ENCODE measurements at regions not wholly inside any gene's neighbourhood (a gene's known extent, or its start where the extent isn't known, plus 50 kb on each side); places are given as distances from the start of the nearest gene placed in this dataset.
A peak's percentile ranks its signal among the peaks of the same experiment; 100 is the strongest.

DNA sequence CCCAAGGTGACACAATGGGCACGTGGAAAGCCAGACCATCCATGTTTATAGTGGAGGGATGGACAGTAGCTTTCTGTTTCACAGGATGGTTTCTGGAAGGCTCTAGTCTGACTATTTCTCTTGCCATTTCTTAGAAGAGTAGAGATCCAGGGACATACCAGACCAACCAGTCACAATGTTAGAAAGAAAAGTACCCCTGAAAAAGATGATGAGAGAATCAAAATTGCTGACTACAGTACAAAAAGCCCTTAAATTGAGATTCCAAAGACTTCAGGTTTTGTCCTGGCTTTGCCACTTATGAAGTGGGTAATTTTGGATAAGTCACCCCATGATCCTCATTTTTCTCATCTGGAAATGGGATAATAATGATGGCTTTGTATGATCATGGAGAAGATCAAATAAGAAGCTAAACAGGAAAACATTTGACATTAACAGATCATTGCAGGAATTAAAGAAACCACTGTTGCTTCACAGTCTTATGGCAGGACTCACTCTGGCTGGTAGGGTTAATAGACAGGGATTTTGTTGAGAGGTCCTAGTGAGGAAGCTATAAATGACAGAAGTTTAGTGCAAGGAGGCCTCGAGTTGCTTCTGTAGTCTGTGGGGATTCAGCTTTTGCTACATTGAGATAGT lies 386.0 kb downstream of the IRS1 start:
- ChIA-PET POLR2A (interaction anchor here (1.6 kb wide), 1 partner anchor 14 kb away, joined by 3 read pairs; no protein-coding TSS in a partner anchor), CTCF (ENCODE audit: low intra/inter-chr PET ratio, low total read pairs) (no interaction called here)
- no peak overlapping the region for H3K9ac ChIP-seq (ENCODE audit: insufficient read depth, low read depth, low read length)
- intact Hi-C loops (cut with micrococcal nuclease; ENCODE audit: unreplicated experiment) (no loop called here), in situ Hi-C loops (cut with HindIII; ENCODE audit: extremely low pct_ligation_motif_present, low pct_unique_long_range_greater_than_20kb) (no loop called here)
- no peak for ATAC-seq
- H3K4me2 ChIP-seq (ENCODE audit: low read depth, low read length), result no peak overlapping the region
- H3K4me1 ChIP-seq (ENCODE audit: insufficient read depth, low read length), result peaks cover 22% of the 10 kb centered on the region
- H3K27me3 ChIP-seq (ENCODE audit: control insufficient read depth in 1 of 2, insufficient read depth in 2 of 2, low read length in 2 of 2), result no peaks in the 10 kb centered on the region
- no peaks in the 10 kb centered on the region for H3K79me2 ChIP-seq (ENCODE audit: insufficient read depth, low read length)
- TF ChIP-seq MAFF (IDR thresholded peaks at IDR 0.05; ENCODE audit: low read depth, low read length) (peak; percentile 89), MAFK (conservative IDR thresholded peaks at IDR 0.05 in 1 of 2, IDR thresholded peaks at IDR 0.05 in 1 of 2; ENCODE audit: low read length in 2 of 2) (peak; percentile 89 to 94), ARID4A (CRISPR knock-in tag; IDR thresholded peaks at IDR 0.05; ENCODE audit: borderline replicate concordance) (no peak)
- H3K9me3 ChIP-seq (ENCODE audit: low read length), result no peaks in the 10 kb centered on the region
- no peaks in the 10 kb centered on the region for H4K20me1 ChIP-seq (ENCODE audit: insufficient read depth, low read length)
- no peaks in the 10 kb centered on the region for H3K36me3 ChIP-seq (replicated peaks in 1 of 2; ENCODE audit: control insufficient read depth in 1 of 2, insufficient read depth in 2 of 2, low read length in 2 of 2)
- 73% methylated on average over 2 of the region's 2 CpGs for WGBS (ENCODE audit: low lambda C conversion rate)
- no peak overlapping the region for H3K4me3 ChIP-seq (replicated peaks in 1 of 3; ENCODE audit: insufficient read depth in 1 of 3, low read depth in 2 of 3, low read length in 3 of 3)
- no TSS peak for BruUV-seq (replicated peaks)
- FAIRE-seq, result no peak
- H3K27ac ChIP-seq (ENCODE audit: extremely low read length, insufficient read depth, low read length), result no peak overlapping the region
- no peak for DNase-seq (ENCODE audit: low spot score)
- no peak overlapping the region for H2AFZ ChIP-seq (ENCODE audit: low read length)
